Activated CD8-positive, alpha-beta T cell treated with anti-CD3 and anti-CD28 coated beads for 36 hours (primary cell): ENCODE measurements at regions not wholly inside any gene's neighbourhood (a gene's known extent, or its start where the extent isn't known, plus 50 kb on each side); places are given as distances from the start of the nearest gene placed in this dataset.

Experiments
- ATAC-seq: fragments of 200-7000 bp; cut with Tn5 transposase; one replicate; pipeline ENCODE4 v1.10.0; 2021; ENCODE audit warnings: mild to moderate bottlenecking, moderate library complexity
- CTCF ChIA-PET: fragments of 350-600 bp; sonication (Branson Sonifier 250); formaldehyde crosslinking; loops from one replicate; lab custom pipeline; 2021; ENCODE audit warnings: antibody characterized with exemption; lab: Charles Lee
- POLR2A ChIA-PET: fragments of 350-600 bp; sonication (Branson Sonifier 250); formaldehyde crosslinking; loops from one replicate; lab custom pipeline; 2021; ENCODE audit warnings: antibody characterized with exemption; lab: Charles Lee
- DNase-seq: peaks from one replicate; pipeline ENCODE4 v3.0.0-alpha.2; 2020
- H3K27ac Mint-ChIP-seq: one replicate; pipeline ENCODE4 v1.8.0; 2021; ENCODE audit warnings: mild to moderate bottlenecking, mixed read lengths
- H3K27me3 Mint-ChIP-seq: one replicate; pipeline ENCODE4 v1.8.0; 2021; ENCODE audit warnings: mixed read lengths
- H3K36me3 Mint-ChIP-seq: one replicate; pipeline ENCODE4 v1.8.0; 2021; ENCODE audit warnings: low read depth, mixed read lengths
- H3K4me1 Mint-ChIP-seq: one replicate; pipeline ENCODE4 v1.8.0; 2021; ENCODE audit warnings: low read depth, mixed read lengths
- H3K4me3 Mint-ChIP-seq: one replicate; pipeline ENCODE4 v1.8.0; 2021; ENCODE audit warnings: mild to moderate bottlenecking, moderate library complexity, mixed read lengths
- H3K9me3 Mint-ChIP-seq: one replicate; pipeline ENCODE4 v1.8.0; 2021; ENCODE audit warnings: mixed read lengths
- intact Hi-C: fragments of 100-400 bp; cut with micrococcal nuclease; formaldehyde crosslinking; loops from one replicate; pipeline ENCODE4 v1.10.0; 2022
- TF ChIP-seq, protein P1 (sequence below): fragments of 200-600 bp; IDR thresholded peaks from one replicate; pipeline ENCODE4 v1.8.0; 2022; ENCODE audit warnings: antibody characterized with exemption, mild to moderate bottlenecking

DNA sequence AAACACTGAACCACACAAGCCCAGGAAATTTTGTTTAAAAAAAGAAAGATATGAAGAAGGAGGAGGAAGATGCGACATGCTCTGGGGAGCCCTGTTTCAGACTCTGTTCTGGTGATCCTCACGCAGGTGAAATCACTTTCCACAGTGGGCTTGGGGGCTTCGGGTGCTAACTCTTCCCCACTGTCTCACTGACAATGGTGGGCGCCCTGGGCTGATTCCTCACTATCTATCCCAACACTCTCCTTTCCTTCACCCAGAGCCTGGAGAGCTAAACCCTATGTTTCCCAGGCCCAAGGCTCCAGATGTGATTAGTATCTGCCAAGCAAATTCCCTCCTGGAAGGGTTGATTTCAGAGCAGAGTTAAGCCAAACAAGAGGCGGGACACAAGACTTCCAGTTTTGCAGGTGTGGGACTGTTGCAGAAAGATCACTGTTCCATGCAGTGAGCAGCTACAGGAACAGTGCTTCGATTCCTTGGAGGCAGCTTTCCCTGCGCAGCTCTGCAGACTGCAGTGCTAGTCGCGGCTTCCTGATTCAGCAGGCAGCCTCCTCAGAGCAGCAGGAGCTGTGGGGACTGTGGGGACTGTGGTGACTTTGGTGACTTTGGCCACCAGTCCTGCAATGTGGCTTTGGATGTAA, 168.3 kb downstream of the RHOU start:
- intact Hi-C loops, result no loop called here
- Mint-ChIP-seq H3K27ac (no peak overlapping the region), H3K27me3 (no peaks in the 10 kb centered on the region), H3K9me3 (no peaks in the 10 kb centered on the region), H3K4me1 (peaks cover 3% of the 10 kb centered on the region), H3K4me3 (no peak overlapping the region), H3K36me3 (no peaks in the 10 kb centered on the region)
- POLR2A ChIA-PET, result no interaction called here
- ATAC-seq (no peak), DNase-seq (no peak)
- TF ChIP-seq, protein P1, sequence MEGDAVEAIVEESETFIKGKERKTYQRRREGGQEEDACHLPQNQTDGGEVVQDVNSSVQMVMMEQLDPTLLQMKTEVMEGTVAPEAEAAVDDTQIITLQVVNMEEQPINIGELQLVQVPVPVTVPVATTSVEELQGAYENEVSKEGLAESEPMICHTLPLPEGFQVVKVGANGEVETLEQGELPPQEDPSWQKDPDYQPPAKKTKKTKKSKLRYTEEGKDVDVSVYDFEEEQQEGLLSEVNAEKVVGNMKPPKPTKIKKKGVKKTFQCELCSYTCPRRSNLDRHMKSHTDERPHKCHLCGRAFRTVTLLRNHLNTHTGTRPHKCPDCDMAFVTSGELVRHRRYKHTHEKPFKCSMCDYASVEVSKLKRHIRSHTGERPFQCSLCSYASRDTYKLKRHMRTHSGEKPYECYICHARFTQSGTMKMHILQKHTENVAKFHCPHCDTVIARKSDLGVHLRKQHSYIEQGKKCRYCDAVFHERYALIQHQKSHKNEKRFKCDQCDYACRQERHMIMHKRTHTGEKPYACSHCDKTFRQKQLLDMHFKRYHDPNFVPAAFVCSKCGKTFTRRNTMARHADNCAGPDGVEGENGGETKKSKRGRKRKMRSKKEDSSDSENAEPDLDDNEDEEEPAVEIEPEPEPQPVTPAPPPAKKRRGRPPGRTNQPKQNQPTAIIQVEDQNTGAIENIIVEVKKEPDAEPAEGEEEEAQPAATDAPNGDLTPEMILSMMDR, result no peak
- CTCF ChIA-PET, result no interaction called here

DNA sequence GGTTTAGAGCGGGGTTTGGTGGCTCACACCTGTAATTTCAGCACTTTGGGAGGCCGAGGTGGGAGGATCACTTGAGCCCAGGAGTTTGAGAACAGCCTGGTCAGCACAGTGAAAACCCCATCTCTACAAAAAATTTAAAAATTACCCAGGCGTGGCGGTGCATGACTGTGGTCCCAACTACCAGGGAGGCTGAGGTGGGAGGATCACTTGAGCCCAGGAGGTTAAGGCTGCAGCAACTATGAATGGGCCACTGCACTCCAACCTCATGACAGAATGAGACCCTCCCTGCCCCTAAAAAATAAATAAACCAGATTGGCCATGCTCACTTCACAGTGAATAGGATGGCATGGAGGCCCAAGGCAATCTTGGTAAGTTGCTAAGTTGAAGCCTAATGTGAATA, 168.9 kb downstream of the RHOU start:
- H3K36me3 Mint-ChIP-seq, result no peaks in the 10 kb centered on the region
- intact Hi-C loops, result no loop called here
- DNase-seq, result no peak
- CTCF ChIA-PET, result no interaction called here
- TF ChIP-seq, protein P1, result no peak
- no peak overlapping the region for H3K27ac Mint-ChIP-seq
- H3K4me3 Mint-ChIP-seq, result no peak overlapping the region
- ATAC-seq, result no peak
- POLR2A ChIA-PET, result no interaction called here
- H3K9me3 Mint-ChIP-seq, result no peaks in the 10 kb centered on the region
- no peaks in the 10 kb centered on the region for H3K27me3 Mint-ChIP-seq
- H3K4me1 Mint-ChIP-seq, result peaks cover 3% of the 10 kb centered on the region

DNA sequence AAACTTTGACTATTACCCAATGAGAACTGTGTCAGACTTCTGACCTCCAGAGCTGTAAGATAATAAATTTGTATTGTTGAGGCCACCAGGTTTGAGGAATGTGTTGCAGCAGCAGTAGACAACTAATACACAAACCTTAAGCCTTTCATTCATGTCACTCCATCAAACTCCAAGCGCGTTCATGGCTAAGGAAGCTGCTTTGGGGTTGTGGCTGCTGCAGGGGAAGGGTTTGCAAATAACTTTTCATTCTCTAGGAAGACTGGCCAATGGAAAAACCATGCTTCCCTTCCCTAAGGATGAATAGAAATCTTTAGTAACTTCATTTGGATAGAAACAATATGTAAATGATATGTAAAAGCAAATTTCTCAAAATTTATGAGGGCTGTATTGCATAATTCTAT, 170.4 kb downstream of the RHOU start:
- DNase-seq (no peak), ATAC-seq (no peak)
- H3K4me1 Mint-ChIP-seq, result no peaks in the 10 kb centered on the region
- no peak overlapping the region for H3K4me3 Mint-ChIP-seq
- TF ChIP-seq, protein P1, result no peak
- no peak overlapping the region for H3K27ac Mint-ChIP-seq
- POLR2A ChIA-PET, result no interaction called here
- intact Hi-C loops, result no loop called here
- no peaks in the 10 kb centered on the region for H3K27me3 Mint-ChIP-seq
- H3K36me3 Mint-ChIP-seq, result no peaks in the 10 kb centered on the region
- H3K9me3 Mint-ChIP-seq, result no peaks in the 10 kb centered on the region
- CTCF ChIA-PET, result no interaction called here

DNA sequence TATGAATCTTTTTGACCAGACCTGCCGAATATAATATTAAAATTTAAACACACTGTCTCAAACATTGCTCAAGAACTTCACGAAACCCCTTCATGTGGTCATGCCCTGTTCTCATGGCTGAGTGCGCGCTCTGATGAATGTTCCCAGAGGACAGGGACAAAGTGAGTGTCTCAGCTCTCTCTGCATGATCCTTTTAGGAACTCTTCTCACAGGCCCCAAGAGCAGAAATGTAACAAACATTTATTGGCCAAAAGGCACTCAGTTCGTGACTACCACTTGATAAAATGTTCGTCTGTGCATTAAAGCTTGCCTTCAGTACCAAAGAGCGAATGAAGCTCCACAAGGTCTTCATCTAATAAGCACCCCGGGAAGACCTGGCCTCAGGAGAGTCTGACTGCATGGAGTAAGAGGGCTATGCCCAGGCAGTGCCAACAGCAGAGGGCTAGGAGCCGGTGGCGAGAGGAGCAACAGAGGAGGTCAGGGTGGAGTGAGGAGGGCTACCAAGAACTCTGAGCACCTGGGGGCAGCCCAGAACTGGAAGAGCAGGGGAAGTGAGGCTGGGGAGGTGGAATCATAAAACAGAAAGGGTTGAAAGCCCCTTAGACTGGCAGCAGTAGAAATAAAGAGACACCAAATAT, 171.1 kb downstream of the RHOU start:
- Mint-ChIP-seq H3K36me3 (no peaks in the 10 kb centered on the region), H3K9me3 (no peaks in the 10 kb centered on the region), H3K4me3 (no peak overlapping the region), H3K27ac (no peak overlapping the region), H3K4me1 (no peaks in the 10 kb centered on the region), H3K27me3 (no peaks in the 10 kb centered on the region)
- ChIA-PET CTCF (no interaction called here), POLR2A (no interaction called here)
- ATAC-seq (no peak), DNase-seq (no peak)
- TF ChIP-seq, protein P1, result no peak
- intact Hi-C loops, result no loop called here
